ENCODE measurements at regions not wholly inside any gene's neighbourhood (a gene's known extent, or its start where the extent isn't known, plus 50 kb on each side); places are given as distances from the start of the nearest gene placed in this dataset.

- in situ Hi-C loops (cut with MboI; ENCODE audit: low pct_unique_long_range_greater_than_20kb, low sequenced_read_pairs, unreplicated experiment): no loop called here
- TF ChIP-seq, protein P1, sequence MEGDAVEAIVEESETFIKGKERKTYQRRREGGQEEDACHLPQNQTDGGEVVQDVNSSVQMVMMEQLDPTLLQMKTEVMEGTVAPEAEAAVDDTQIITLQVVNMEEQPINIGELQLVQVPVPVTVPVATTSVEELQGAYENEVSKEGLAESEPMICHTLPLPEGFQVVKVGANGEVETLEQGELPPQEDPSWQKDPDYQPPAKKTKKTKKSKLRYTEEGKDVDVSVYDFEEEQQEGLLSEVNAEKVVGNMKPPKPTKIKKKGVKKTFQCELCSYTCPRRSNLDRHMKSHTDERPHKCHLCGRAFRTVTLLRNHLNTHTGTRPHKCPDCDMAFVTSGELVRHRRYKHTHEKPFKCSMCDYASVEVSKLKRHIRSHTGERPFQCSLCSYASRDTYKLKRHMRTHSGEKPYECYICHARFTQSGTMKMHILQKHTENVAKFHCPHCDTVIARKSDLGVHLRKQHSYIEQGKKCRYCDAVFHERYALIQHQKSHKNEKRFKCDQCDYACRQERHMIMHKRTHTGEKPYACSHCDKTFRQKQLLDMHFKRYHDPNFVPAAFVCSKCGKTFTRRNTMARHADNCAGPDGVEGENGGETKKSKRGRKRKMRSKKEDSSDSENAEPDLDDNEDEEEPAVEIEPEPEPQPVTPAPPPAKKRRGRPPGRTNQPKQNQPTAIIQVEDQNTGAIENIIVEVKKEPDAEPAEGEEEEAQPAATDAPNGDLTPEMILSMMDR (IDR thresholded peaks at IDR 0.05; ENCODE audit: extremely low read depth, insufficient read depth, missing control alignments): no peak
- DNase-seq (ENCODE audit: low spot score): no peak
Measured at GRCh38 chr9:10957878-10958277, 345.1 kb upstream of the PTPRD start.

DNA sequence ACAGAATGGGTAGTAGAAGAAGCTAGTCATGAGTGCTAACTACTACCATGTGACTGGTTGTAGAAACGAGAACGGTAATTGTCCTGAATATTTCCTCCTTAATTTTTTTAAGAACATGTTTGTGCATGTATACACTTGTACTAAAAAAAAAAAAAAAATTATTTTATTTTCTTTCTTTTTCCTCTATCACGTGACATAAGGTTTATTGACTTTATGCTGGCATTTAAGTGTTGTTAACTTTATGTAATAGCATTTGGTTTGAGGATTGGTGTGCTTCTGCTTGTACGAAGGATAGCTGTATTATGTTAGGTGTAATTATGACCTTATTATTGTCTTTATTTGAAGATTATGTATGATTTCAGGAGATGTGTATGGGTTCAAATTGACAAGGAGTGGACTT lies 349.1 kb upstream of the PTPRD start:
- no peak for DNase-seq (ENCODE audit: low spot score)
- TF ChIP-seq, protein P1 (IDR thresholded peaks at IDR 0.05; ENCODE audit: extremely low read depth, insufficient read depth, missing control alignments): no peak
- in situ Hi-C loops (cut with MboI; ENCODE audit: low pct_unique_long_range_greater_than_20kb, low sequenced_read_pairs, unreplicated experiment): no loop called here

DNA sequence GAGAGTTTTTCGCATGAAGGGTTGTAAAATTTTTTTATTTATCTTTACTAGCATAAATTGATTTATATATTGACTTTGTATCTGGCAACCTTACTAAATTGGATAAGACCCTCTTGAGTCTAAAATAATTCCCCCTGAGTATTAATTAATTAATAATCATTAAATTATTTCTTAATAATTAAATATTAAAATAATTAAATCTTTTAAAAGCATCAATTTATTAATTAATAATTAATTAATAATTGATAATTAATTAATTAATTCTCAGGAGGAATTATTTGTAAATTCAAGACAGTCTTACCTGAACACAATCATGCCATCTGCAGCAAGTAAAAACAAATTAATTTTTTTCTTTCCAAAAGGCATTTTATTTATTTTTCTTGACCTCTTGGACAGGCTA lies 370.4 kb upstream of the PTPRD start:
- no peak for DNase-seq (ENCODE audit: low spot score)
- in situ Hi-C loops (cut with MboI; ENCODE audit: low pct_unique_long_range_greater_than_20kb, low sequenced_read_pairs, unreplicated experiment): no loop called here
- TF ChIP-seq, protein P1 (IDR thresholded peaks at IDR 0.05; ENCODE audit: extremely low read depth, insufficient read depth, missing control alignments): no peak

DNA sequence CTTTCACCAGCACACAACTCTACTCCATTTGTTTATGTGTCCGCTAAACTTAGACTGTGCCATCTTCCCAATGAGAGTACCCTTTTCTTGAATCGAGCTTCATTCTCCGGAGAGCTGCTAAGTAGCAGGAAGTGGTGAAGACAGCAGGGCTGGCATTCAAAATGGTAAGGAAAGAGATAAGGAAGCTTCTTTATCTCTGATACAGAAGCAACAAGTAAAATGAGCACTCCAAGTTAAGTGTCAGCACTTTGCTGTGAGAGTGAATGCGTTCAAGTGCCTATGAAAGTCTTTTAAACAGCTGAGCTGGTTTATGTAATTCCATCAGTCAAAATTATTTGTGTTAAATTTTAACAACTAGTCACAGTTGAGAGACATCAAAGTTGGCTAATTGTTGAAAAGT lies 386.8 kb upstream of the PTPRD start:
- TF ChIP-seq, protein P1 (IDR thresholded peaks at IDR 0.05; ENCODE audit: extremely low read depth, insufficient read depth, missing control alignments): no peak
- in situ Hi-C loops (cut with MboI; ENCODE audit: low pct_unique_long_range_greater_than_20kb, low sequenced_read_pairs, unreplicated experiment): no loop called here
- DNase-seq (ENCODE audit: low spot score): no peak

DNA sequence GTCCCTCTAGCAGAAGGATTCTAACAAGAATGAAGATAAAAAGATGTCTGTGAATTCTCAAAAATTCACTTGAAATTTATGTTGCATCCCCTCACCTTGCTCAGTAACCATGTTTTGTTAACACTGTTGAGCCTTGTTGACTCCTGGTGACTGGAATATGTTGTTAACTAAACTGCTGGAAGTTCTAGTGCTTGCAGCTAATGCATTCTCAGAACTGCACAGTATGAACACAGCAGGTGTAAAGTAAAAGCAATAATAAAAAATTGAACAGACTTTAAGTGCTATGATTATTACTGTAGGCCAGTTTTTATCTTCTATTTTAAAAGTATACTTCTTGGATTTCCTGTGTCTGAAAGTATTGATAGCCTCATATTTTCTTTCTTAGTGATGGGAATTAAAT lies 388.7 kb upstream of the PTPRD start:
- in situ Hi-C loops (cut with MboI; ENCODE audit: low pct_unique_long_range_greater_than_20kb, low sequenced_read_pairs, unreplicated experiment): no loop called here
- DNase-seq (ENCODE audit: low spot score): no peak
- TF ChIP-seq, protein P1 (IDR thresholded peaks at IDR 0.05; ENCODE audit: extremely low read depth, insufficient read depth, missing control alignments): no peak

- in situ Hi-C loops (cut with MboI; ENCODE audit: low pct_unique_long_range_greater_than_20kb, low sequenced_read_pairs, unreplicated experiment): no loop called here
- no peak for DNase-seq (ENCODE audit: low spot score)
- TF ChIP-seq, protein P1 (IDR thresholded peaks at IDR 0.05; ENCODE audit: extremely low read depth, insufficient read depth, missing control alignments): no peak
Measured at GRCh38 chr9:11002705-11003104, 389.9 kb upstream of the PTPRD start.

DNA sequence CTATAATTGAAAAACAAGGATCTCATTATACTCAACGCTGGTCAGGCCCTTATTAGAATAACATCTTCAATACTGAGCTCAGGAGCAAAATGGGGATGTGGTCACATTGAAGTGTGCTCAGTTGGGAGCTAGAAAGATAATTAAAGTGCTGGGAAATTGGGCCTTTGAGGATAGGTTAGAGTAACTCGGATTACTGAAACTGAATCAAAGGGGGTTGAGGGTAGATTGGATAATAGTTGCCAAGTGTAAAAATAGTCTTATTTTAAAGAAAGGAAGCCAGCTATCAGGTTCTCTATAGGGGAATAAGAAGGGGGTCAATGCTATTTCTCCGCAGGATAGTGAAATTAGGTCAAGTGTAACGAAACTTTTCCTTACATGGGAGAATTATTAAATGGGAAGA lies 391.0 kb upstream of the PTPRD start:
- TF ChIP-seq, protein P1 (IDR thresholded peaks at IDR 0.05; ENCODE audit: extremely low read depth, insufficient read depth, missing control alignments): no peak
- in situ Hi-C loops (cut with MboI; ENCODE audit: low pct_unique_long_range_greater_than_20kb, low sequenced_read_pairs, unreplicated experiment): no loop called here
- DNase-seq (ENCODE audit: low spot score): no peak

Measured in GM13977 (cell line).